ENCODE measurements at regions not wholly inside any gene's neighbourhood (a gene's known extent, or its start where the extent isn't known, plus 50 kb on each side); places are given as distances from the start of the nearest gene placed in this dataset.

DNA sequence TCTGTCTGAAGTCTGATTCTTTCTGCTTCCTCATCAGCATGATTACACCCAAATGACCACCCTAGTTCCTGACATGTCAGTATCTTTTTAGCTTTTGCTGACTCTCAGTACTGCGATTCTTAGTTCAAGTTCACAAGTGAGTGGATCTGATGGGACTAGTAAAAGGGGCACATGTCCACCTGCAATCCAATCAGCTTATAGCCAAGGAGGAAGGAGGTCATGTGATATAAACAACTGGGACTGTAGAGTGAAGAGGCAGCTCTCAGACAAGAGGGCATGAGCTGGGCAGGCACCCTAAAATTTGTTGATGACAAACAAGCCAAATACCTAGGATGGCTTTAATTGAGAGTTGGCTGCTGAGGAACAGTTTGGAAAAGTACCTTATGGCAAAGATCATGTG lies 68.1 kb upstream of the OTOGL start:
- no peaks in the 10 kb centered on the region for H3K23me2 ChIP-seq (ENCODE audit: insufficient read length, low read depth, low read length, poor library complexity, severe bottlenecking)
- H3T11ph ChIP-seq (ENCODE audit: low read length): no peak overlapping the region
- 0 out of 7 replicates have a peak, but pooled peaks cover 0 to under 1% (median 0%) of the 10 kb centered on the region in 3 experiments for H3K36me3 Mint-ChIP-seq (ENCODE audit: insufficient read depth in 1 of 3, low read depth in 3 of 3)
- no peak overlapping the region for H2AFZ ChIP-seq (ENCODE audit: low read length)
- H3K9ac ChIP-seq (ENCODE audit: extremely low read depth, insufficient read length, low read length): no peak overlapping the region
- no peak overlapping the region for H3K23ac ChIP-seq (ENCODE audit: insufficient read length, low read depth, low read length)
- H3K4me1 ChIP-seq (ENCODE audit: insufficient read depth, low read length): peaks cover 6% of the 10 kb centered on the region; the same call in 1 of the 2 replicates
- H2BK20ac ChIP-seq (ENCODE audit: low read depth, low read length, poor library complexity, severe bottlenecking): no peak overlapping the region
- no peak overlapping the region for H3K18ac ChIP-seq (ENCODE audit: insufficient read length, low read depth, low read length)
- TF ChIP-seq, protein P1, sequence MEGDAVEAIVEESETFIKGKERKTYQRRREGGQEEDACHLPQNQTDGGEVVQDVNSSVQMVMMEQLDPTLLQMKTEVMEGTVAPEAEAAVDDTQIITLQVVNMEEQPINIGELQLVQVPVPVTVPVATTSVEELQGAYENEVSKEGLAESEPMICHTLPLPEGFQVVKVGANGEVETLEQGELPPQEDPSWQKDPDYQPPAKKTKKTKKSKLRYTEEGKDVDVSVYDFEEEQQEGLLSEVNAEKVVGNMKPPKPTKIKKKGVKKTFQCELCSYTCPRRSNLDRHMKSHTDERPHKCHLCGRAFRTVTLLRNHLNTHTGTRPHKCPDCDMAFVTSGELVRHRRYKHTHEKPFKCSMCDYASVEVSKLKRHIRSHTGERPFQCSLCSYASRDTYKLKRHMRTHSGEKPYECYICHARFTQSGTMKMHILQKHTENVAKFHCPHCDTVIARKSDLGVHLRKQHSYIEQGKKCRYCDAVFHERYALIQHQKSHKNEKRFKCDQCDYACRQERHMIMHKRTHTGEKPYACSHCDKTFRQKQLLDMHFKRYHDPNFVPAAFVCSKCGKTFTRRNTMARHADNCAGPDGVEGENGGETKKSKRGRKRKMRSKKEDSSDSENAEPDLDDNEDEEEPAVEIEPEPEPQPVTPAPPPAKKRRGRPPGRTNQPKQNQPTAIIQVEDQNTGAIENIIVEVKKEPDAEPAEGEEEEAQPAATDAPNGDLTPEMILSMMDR (conservative IDR thresholded peaks at IDR 0.05): no peak
- H3K27ac ChIP-seq (ENCODE audit: insufficient read length, low read depth, low read length): no peak overlapping the region
- H2BK5ac ChIP-seq (ENCODE audit: insufficient read length, low read length): no peak overlapping the region
- no peaks in the 10 kb centered on the region for H4K20me1 ChIP-seq (ENCODE audit: control insufficient read depth, insufficient read depth, insufficient read length)
- H2BK120ac ChIP-seq (ENCODE audit: low read depth, low read length, poor library complexity, severe bottlenecking): no peak overlapping the region
- no peaks in the 10 kb centered on the region for H3K79me1 ChIP-seq (ENCODE audit: insufficient read depth, low read depth, low read length, poor library complexity, severe bottlenecking)
- no peak overlapping the region for H4K8ac ChIP-seq (replicated peaks; ENCODE audit: insufficient read length, low read depth, low read length)
- no peak overlapping the region for H3K4me2 ChIP-seq (ENCODE audit: insufficient read depth, insufficient read length, low read length)
- no peak overlapping the region for H2BK15ac ChIP-seq (ENCODE audit: low read depth, low read length)
- no peak for DNase-seq
- no peaks in the 10 kb centered on the region for H3K79me2 ChIP-seq (ENCODE audit: insufficient read depth, low read length)
- H3K14ac ChIP-seq (ENCODE audit: insufficient read depth, low read length): no peak overlapping the region
- no peak overlapping the region for H4K91ac ChIP-seq (ENCODE audit: insufficient read length, low read depth, low read length)
- peaks cover 3% of the 10 kb centered on the region in 2 experiments; a peak in 1 of 5 replicates for H3K9me3 Mint-ChIP-seq
- WGBS (ENCODE audit: extremely low coverage, insufficient read length, low lambda C conversion rate): no CpG with 5 or more reads among the region's 1 CpG
- H3K4me3 Mint-ChIP-seq: no peak overlapping the region
- no peak overlapping the region for H2AK5ac ChIP-seq (ENCODE audit: insufficient read length, low read length)
- no peak overlapping the region for H3K56ac ChIP-seq (ENCODE audit: insufficient read length, low read depth, low read length)
- H3K27ac Mint-ChIP-seq: no peak overlapping the region
- no peaks in the 10 kb centered on the region for H3K27me3 ChIP-seq (ENCODE audit: insufficient read depth, low read length)
- H3K9me3 ChIP-seq (ENCODE audit: control insufficient read depth, low read depth, low read length): no peaks in the 10 kb centered on the region
- H3K27me3 Mint-ChIP-seq (ENCODE audit: low read depth): peaks cover 25% of the 10 kb centered on the region
- peaks cover 15 to 16% of the 10 kb centered on the region in 2 experiments for H3K4me1 Mint-ChIP-seq
- H4K5ac ChIP-seq (ENCODE audit: insufficient read length, low read depth, low read length): no peak overlapping the region
- H2BK12ac ChIP-seq (ENCODE audit: insufficient read length, low read depth, low read length): no peak overlapping the region
- H3K4ac ChIP-seq (ENCODE audit: low read depth, low read length): no peak overlapping the region
